Keratinocyte (primary cell): ENCODE measurements at regions not wholly inside any gene's neighbourhood (a gene's known extent, or its start where the extent isn't known, plus 50 kb on each side); places are given as distances from the start of the nearest gene placed in this dataset.

Experiments
- DNase-seq: peaks from one replicate; pipeline ENCODE4 v3.0.0-alpha.2; 2011; ENCODE audit warnings: low read depth, missing footprints, low spot score
- FAIRE-seq: peaks from 2 replicates; lab custom pipeline; 2011; peaks lifted over from hg19 to GRCh38; lab: Jason Lieb, UNC
- H2AFZ ChIP-seq: 2 replicates; pipeline ENCODE4 v1.6.0; 2012; ENCODE audit warnings: low read length, control low read depth, inconsistent platforms; ENCODE audit not compliant: control insufficient read depth
- H3K27ac ChIP-seq: 2 replicates; pipeline ENCODE4 v1.5.1; 2011; ENCODE audit warnings: low read length; ENCODE audit not compliant: control insufficient read depth, insufficient read depth
- H3K27me3 ChIP-seq: 3 replicates; pipeline ENCODE4 v1.6.0; 2011; ENCODE audit warnings: low read length; ENCODE audit not compliant: control insufficient read depth, insufficient read depth; ENCODE audit errors: extremely low read depth
- H3K36me3 ChIP-seq, 2 experiments: 2 replicates in 1 of 2; 3 replicates in 1 of 2; pipeline ENCODE4 v1.5.1; 2011; ENCODE audit warnings: low read length in 2 of 2, mild to moderate bottlenecking in 1 of 2; ENCODE audit not compliant: control insufficient read depth in 2 of 2, insufficient read depth in 2 of 2; ENCODE audit errors: extremely low read depth in 1 of 2
- H3K4me1 ChIP-seq: 3 replicates; pipeline ENCODE4 v1.5.1; 2011; ENCODE audit warnings: low read length; ENCODE audit not compliant: control insufficient read depth, insufficient read depth; ENCODE audit errors: extremely low read depth
- H3K4me2 ChIP-seq: 3 replicates; pipeline ENCODE4 v1.6.0; 2011; ENCODE audit warnings: low read depth, low read length; ENCODE audit not compliant: control insufficient read depth, insufficient read depth; ENCODE audit errors: extremely low read depth
- H3K4me3 ChIP-seq, 3 experiments: fragments of 200-600 bp in 1 of 3; sonication (generic) in 1 of 3; 2 replicates in 2 of 3; 3 replicates in 1 of 3; pipeline ENCODE4 v1.5.1; 2011 to 2016; ENCODE audit warnings: low read length in 3 of 3, mild to moderate bottlenecking in 3 of 3, control low read depth in 2 of 3, inconsistent platforms in 1 of 3, low read depth in 1 of 3, mixed read lengths in 1 of 3, mixed run types in 1 of 3, moderate library complexity in 1 of 3; ENCODE audit not compliant: control insufficient read depth in 2 of 3, insufficient read depth in 2 of 3; ENCODE audit errors: extremely low read depth in 1 of 3
- H3K79me2 ChIP-seq: 2 replicates; pipeline ENCODE4 v1.6.0; 2012; ENCODE audit warnings: low read length; ENCODE audit not compliant: control insufficient read depth, insufficient read depth
- H3K9ac ChIP-seq: 3 replicates; pipeline ENCODE4 v1.6.0; 2011; ENCODE audit warnings: low read length; ENCODE audit not compliant: control insufficient read depth, insufficient read depth; ENCODE audit errors: extremely low read depth
- H3K9me1 ChIP-seq: 3 replicates; pipeline ENCODE4 v1.6.0; 2011; ENCODE audit warnings: low read length; ENCODE audit not compliant: control insufficient read depth, insufficient read depth; ENCODE audit errors: extremely low read depth
- H3K9me3 ChIP-seq: 2 replicates; pipeline ENCODE4 v1.5.1; 2012; ENCODE audit warnings: low read depth, low read length; ENCODE audit not compliant: control insufficient read depth
- H4K20me1 ChIP-seq: 3 replicates; pipeline ENCODE4 v1.6.0; 2011; ENCODE audit warnings: low read length; ENCODE audit not compliant: control insufficient read depth, insufficient read depth; ENCODE audit errors: extremely low read depth
- CTCF ChIP-seq, 3 experiments: IDR thresholded peaks in 1 of 3; conservative IDR thresholded peaks in 1 of 3; optimal IDR thresholded peaks in 1 of 3; 2 replicates in 2 of 3; 3 replicates in 1 of 3; pipeline versions ENCODE3 to v1.5.1; 2011; ENCODE audit warnings: low read length in 3 of 3, mild to moderate bottlenecking in 3 of 3, moderate library complexity in 2 of 3, control low read depth in 1 of 3, inconsistent platforms in 1 of 3; ENCODE audit not compliant: insufficient read depth in 2 of 3; ENCODE audit errors: extremely low read depth in 1 of 3
- EZH2 ChIP-seq: IDR thresholded peaks from one replicate; pipeline ENCODE4 v1.6.1; 2012; ENCODE audit warnings: inconsistent platforms, mild to moderate bottlenecking, low read length, moderate library complexity
- dilution Hi-C: fragments of 300-500 bp; cut with MboI; formaldehyde crosslinking; loops from one replicate; pipeline ENCODE4 v1.7.0; 2020; ENCODE audit warnings: low sequenced_read_pairs; ENCODE audit not compliant: extremely low pct_ligation_motif_present

GRCh38 chr2:11014026-11014425, 102.3 kb downstream of the KCNF1 start:
- Histone ChIP-seq H3K27me3 (peaks cover 14% of the 10 kb centered on the region), H3K4me3 (no peak overlapping the region), H3K79me2 (no peaks in the 10 kb centered on the region), H3K9ac (no peak overlapping the region), H2AFZ (no peak overlapping the region), H3K4me2 (no peak overlapping the region), H3K4me1 (no peaks in the 10 kb centered on the region), H3K27ac (no peak overlapping the region), H3K9me1 (no peaks in the 10 kb centered on the region), H3K36me3 (no peaks in the 10 kb centered on the region), H4K20me1 (no peaks in the 10 kb centered on the region), H3K9me3 (no peaks in the 10 kb centered on the region)
- no peak for TF ChIP-seq EZH2
- TF ChIP-seq CTCF (optimal IDR thresholded peaks at IDR 0.05 in 1 of 3, IDR thresholded peaks at IDR 0.05 in 1 of 3, conservative IDR thresholded peaks at IDR 0.05 in 1 of 3; ENCODE audit: extremely low read depth in 1 of 3, insufficient read depth in 2 of 3, low read length in 3 of 3), result no peak
- FAIRE-seq (no peak), DNase-seq (no peak)
- dilution Hi-C loops, result no loop called here

GRCh38 chr2:11016735-11017388, 105.1 kb downstream of the KCNF1 start:
- Histone ChIP-seq H3K27ac (no peak overlapping the region), H3K27me3 (peaks cover 23% of the 10 kb centered on the region), H3K36me3 (no peaks in the 10 kb centered on the region), H3K4me1 (no peaks in the 10 kb centered on the region), H3K79me2 (no peaks in the 10 kb centered on the region), H3K4me3 (no peak overlapping the region), H2AFZ (no peak overlapping the region), H3K9me1 (no peaks in the 10 kb centered on the region), H3K9ac (no peak overlapping the region), H3K9me3 (no peaks in the 10 kb centered on the region), H3K4me2 (no peak overlapping the region), H4K20me1 (no peaks in the 10 kb centered on the region)
- dilution Hi-C loops, result no loop called here
- no peak for TF ChIP-seq CTCF (optimal IDR thresholded peaks at IDR 0.05 in 1 of 3, IDR thresholded peaks at IDR 0.05 in 1 of 3, conservative IDR thresholded peaks at IDR 0.05 in 1 of 3; ENCODE audit: extremely low read depth in 1 of 3, insufficient read depth in 2 of 3, low read length in 3 of 3)
- no peak for TF ChIP-seq EZH2
- DNase-seq (no peak), FAIRE-seq (no peak)
